ENCODE measurements at regions not wholly inside any gene's neighbourhood (a gene's known extent, or its start where the extent isn't known, plus 50 kb on each side); places are given as distances from the start of the nearest gene placed in this dataset.

GRCh38 chr3:74693696-74694393, 79.4 kb upstream of the CNTN3 start:
- no peak for DNase-seq

GRCh38 chr3:74693251-74693650, 78.8 kb upstream of the CNTN3 start:
- DNase-seq, result no peak

- DNase-seq, result no peak
Observed at GRCh38 chr3:74691946-74692345, 77.5 kb upstream of the CNTN3 start.

GRCh38 chr3:74673326-74673725, 58.9 kb upstream of the CNTN3 start:
- no peak for DNase-seq

- DNase-seq, result no peak
Observed at GRCh38 chr3:74664606-74665005, 50.1 kb upstream of the CNTN3 start.
